GM18498 (cell line): ENCODE measurements at regions not wholly inside any gene's neighbourhood (a gene's known extent, or its start where the extent isn't known, plus 50 kb on each side); places are given as distances from the start of the nearest gene placed in this dataset.
A peak's percentile ranks its signal among the peaks of the same experiment; 100 is the strongest.
"Not testable (repeated sequence)": the region's sequence is repeated elsewhere in the genome, so short reads cannot be mapped to it uniquely, and the experiment has no call there.

ENCODE experiments used
- ATAC-seq: cut with Tn5 transposase; IDR thresholded peaks from one replicate; pipeline ENCODE4 v1.9.1; 2021; ENCODE audit warnings: mild to moderate bottlenecking, moderate library complexity; ENCODE audit not compliant: unreplicated experiment

GRCh38 chr11:86167499-86168164 is 76.9 kb upstream of the EED start:
- ATAC-seq = no peak

GRCh38 chr11:86166287-86166686 is 78.3 kb upstream of the EED start:
- ATAC-seq = not testable (repeated sequence)

GRCh38 chr11:86164106-86164505 is 80.4 kb upstream of the EED start:
- no peak for ATAC-seq

- ATAC-seq = not testable (repeated sequence)
Observed at GRCh38 chr11:86163221-86163876, 81.2 kb upstream of the EED start.

GRCh38 chr11:86162239-86162638 is 82.3 kb upstream of the EED start:
- ATAC-seq = no peak

GRCh38 chr11:86161837-86162236 is 82.7 kb upstream of the EED start:
- ATAC-seq = no peak

GRCh38 chr11:86161336-86161735 is 83.2 kb upstream of the EED start:
- no peak for ATAC-seq

- no peak for ATAC-seq
Observed at GRCh38 chr11:86160541-86161149, 83.9 kb upstream of the EED start.

- no peak for ATAC-seq
Observed at GRCh38 chr11:86159581-86159891, 85.0 kb upstream of the EED start.

GRCh38 chr11:86158704-86159580 is 85.6 kb upstream of the EED start:
- ATAC-seq = no peak

GRCh38 chr11:86157797-86158378 is 86.7 kb upstream of the EED start:
- ATAC-seq = no peak

GRCh38 chr11:86156397-86156955 is 87.6 kb upstream of the PICALM start:
- ATAC-seq = no peak

- ATAC-seq = no peak
Observed at GRCh38 chr11:86155200-86155844, 86.4 kb upstream of the PICALM start.

GRCh38 chr11:86153439-86153838 is 84.6 kb upstream of the PICALM start:
- ATAC-seq = no peak

- no peak for ATAC-seq
Observed at GRCh38 chr11:86152901-86153300, 84.0 kb upstream of the PICALM start.

GRCh38 chr11:86152006-86152862 is 83.3 kb upstream of the PICALM start:
- peak; percentile 42 for ATAC-seq

GRCh38 chr11:86151174-86152005 is 82.5 kb upstream of the PICALM start:
- peak; percentile 45 for ATAC-seq

- no peak for ATAC-seq
Observed at GRCh38 chr11:86150847-86151173, 81.9 kb upstream of the PICALM start.

- ATAC-seq = no peak
Observed at GRCh38 chr11:86149792-86150191, 80.9 kb upstream of the PICALM start.
